ENCODE measurements at regions not wholly inside any gene's neighbourhood (a gene's known extent, or its start where the extent isn't known, plus 50 kb on each side); places are given as distances from the start of the nearest gene placed in this dataset.

GRCh38 chr6:113449051-113449450 is 408.1 kb upstream of the MARCKS start (continued):
- TF ChIP-seq ETS1 (IDR thresholded peaks at IDR 0.05), result no peak
- TF ChIP-seq POLR2AphosphoS5 (IDR thresholded peaks at IDR 0.05; ENCODE audit: low read depth), result no peak
- no peak for TF ChIP-seq EZH2phosphoT487 (IDR thresholded peaks at IDR 0.05; ENCODE audit: unreplicated experiment)

GRCh38 chr6:113450061-113450465 is 407.1 kb upstream of the MARCKS start:
- Histone ChIP-seq H3K79me2 (replicated peaks; ENCODE audit: insufficient read depth) (no peaks in the 10 kb centered on the region), H3K27me3 (ENCODE audit: insufficient read depth) (no peaks in the 10 kb centered on the region), H3K4me1 (ENCODE audit: insufficient read depth) (no peaks in the 10 kb centered on the region), H3F3A (replicated peaks; ENCODE audit: low read depth) (no peaks in the 10 kb centered on the region), H2AFZ (no peak overlapping the region), H4K20me1 (replicated peaks; ENCODE audit: insufficient read depth) (no peaks in the 10 kb centered on the region), H3K36me3 (ENCODE audit: insufficient read depth) (no peaks in the 10 kb centered on the region), H3K9me2 (ENCODE audit: insufficient read depth) (0 out of 2 replicates have a peak, but pooled peaks cover 3% of the 10 kb centered on the region), H3K27ac (ENCODE audit: low read depth) (no peak overlapping the region), H3K4me3 (no peak overlapping the region), H3K4me2 (no peak overlapping the region)
- Mint-ChIP-seq H3K9me3 (no peaks in the 10 kb centered on the region), H3K4me3 (no peak overlapping the region), H3K4me1 (no peaks in the 10 kb centered on the region), H3K36me3 (ENCODE audit: low read depth) (no peaks in the 10 kb centered on the region), H3K27ac (no peak overlapping the region), H3K27me3 (ENCODE audit: insufficient read depth, low read depth, poor library complexity) (no peaks in the 10 kb centered on the region)
- ATAC-seq (no peak), DNase-seq (ENCODE audit: low spot score) (no peak)
- TF ChIP-seq ETS1 (IDR thresholded peaks at IDR 0.05) (no peak), CTCF (conservative IDR thresholded peaks at IDR 0.05; ENCODE audit: low read depth in 2 of 2) (no peak), CREB1 (CRISPR knock-in tag; IDR thresholded peaks at IDR 0.05; ENCODE audit: low read depth) (no peak), ZNF114 (CRISPR knock-in tag; IDR thresholded peaks at IDR 0.05) (no peak), STAT1 (IDR thresholded peaks at IDR 0.05; ENCODE audit: unreplicated experiment) (no peak), ZNF331 (CRISPR knock-in tag; IDR thresholded peaks at IDR 0.05; ENCODE audit: low read depth) (no peak), JUNB (IDR thresholded peaks at IDR 0.05; ENCODE audit: unreplicated experiment) (no peak), EZH2phosphoT487 (IDR thresholded peaks at IDR 0.05; ENCODE audit: unreplicated experiment) (no peak), EZH2 (IDR thresholded peaks at IDR 0.05; ENCODE audit: low read depth, unreplicated experiment) (no peak), POLR2AphosphoS5 (IDR thresholded peaks at IDR 0.05; ENCODE audit: low read depth) (no peak), NANOG (IDR thresholded peaks at IDR 0.05; ENCODE audit: borderline replicate concordance) (no peak)
- TF ChIP-seq, protein P1, sequence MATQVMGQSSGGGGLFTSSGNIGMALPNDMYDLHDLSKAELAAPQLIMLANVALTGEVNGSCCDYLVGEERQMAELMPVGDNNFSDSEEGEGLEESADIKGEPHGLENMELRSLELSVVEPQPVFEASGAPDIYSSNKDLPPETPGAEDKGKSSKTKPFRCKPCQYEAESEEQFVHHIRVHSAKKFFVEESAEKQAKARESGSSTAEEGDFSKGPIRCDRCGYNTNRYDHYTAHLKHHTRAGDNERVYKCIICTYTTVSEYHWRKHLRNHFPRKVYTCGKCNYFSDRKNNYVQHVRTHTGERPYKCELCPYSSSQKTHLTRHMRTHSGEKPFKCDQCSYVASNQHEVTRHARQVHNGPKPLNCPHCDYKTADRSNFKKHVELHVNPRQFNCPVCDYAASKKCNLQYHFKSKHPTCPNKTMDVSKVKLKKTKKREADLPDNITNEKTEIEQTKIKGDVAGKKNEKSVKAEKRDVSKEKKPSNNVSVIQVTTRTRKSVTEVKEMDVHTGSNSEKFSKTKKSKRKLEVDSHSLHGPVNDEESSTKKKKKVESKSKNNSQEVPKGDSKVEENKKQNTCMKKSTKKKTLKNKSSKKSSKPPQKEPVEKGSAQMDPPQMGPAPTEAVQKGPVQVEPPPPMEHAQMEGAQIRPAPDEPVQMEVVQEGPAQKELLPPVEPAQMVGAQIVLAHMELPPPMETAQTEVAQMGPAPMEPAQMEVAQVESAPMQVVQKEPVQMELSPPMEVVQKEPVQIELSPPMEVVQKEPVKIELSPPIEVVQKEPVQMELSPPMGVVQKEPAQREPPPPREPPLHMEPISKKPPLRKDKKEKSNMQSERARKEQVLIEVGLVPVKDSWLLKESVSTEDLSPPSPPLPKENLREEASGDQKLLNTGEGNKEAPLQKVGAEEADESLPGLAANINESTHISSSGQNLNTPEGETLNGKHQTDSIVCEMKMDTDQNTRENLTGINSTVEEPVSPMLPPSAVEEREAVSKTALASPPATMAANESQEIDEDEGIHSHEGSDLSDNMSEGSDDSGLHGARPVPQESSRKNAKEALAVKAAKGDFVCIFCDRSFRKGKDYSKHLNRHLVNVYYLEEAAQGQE (IDR thresholded peaks at IDR 0.05; ENCODE audit: unreplicated experiment), result no peak
